Kidney (tissue), 13 donors: ENCODE measurements at regions not wholly inside any gene's neighbourhood (a gene's known extent, or its start where the extent isn't known, plus 50 kb on each side); places are given as distances from the start of the nearest gene placed in this dataset.

Experiments
- DNase-seq, 5 donors: peaks; one replicate each; pipeline ENCODE4 v3.0.0-alpha.2; 2013 to 2020
- FAIRE-seq: peaks from 2 replicates; lab custom pipeline; 2012; peaks lifted over from hg19 to GRCh38; lab: Jason Lieb, UNC
- H3K27ac ChIP-seq, 2 donors: one replicate each; pipeline ENCODE4 v1.7.0; 2013; ENCODE audit warnings: low read depth in 2 of 2, low read length in 2 of 2, inconsistent platforms in 1 of 2
- H3K27me3 ChIP-seq: one replicate; pipeline ENCODE4 v1.7.1; 2013; ENCODE audit warnings: low read length, inconsistent platforms; ENCODE audit not compliant: control insufficient read depth, insufficient read depth
- H3K36me3 ChIP-seq, 3 donors: one replicate each; pipeline versions ENCODE4 v1.7.0 to v1.7.1; 2013; ENCODE audit warnings: low read length in 3 of 3, control low read depth in 1 of 3, inconsistent platforms in 1 of 3; ENCODE audit not compliant: insufficient read depth in 3 of 3, control insufficient read depth in 2 of 3
- H3K4me1 ChIP-seq, 3 donors: one replicate each; pipeline versions ENCODE4 v1.7.0 to v1.7.1; 2013; ENCODE audit warnings: low read length in 3 of 3, inconsistent platforms in 1 of 3, low read depth in 1 of 3; ENCODE audit not compliant: control insufficient read depth in 2 of 3, insufficient read depth in 2 of 3
- H3K4me3 ChIP-seq, 3 donors: one replicate each; pipeline versions ENCODE4 v1.7.0 to v1.8.1; 2013; ENCODE audit warnings: low read length in 3 of 3, control low read depth in 1 of 3, inconsistent platforms in 1 of 3
- H3K9ac ChIP-seq, 3 donors: one replicate each; pipeline versions ENCODE4 v1.7.0 to v1.7.1; 2013; ENCODE audit warnings: low read length in 3 of 3, control low read depth in 1 of 3, inconsistent platforms in 1 of 3
- H3K9me3 ChIP-seq, 3 donors: one replicate each; pipeline versions ENCODE4 v1.7.0 to v1.7.1; 2013; ENCODE audit warnings: low read length in 3 of 3, control low read depth in 1 of 3, inconsistent platforms in 1 of 3; ENCODE audit not compliant: control insufficient read depth in 2 of 3, insufficient read depth in 1 of 3
- CTCF ChIP-seq: IDR thresholded peaks from 3 replicates; pipeline ENCODE4 v1.5.1; 2012; ENCODE audit warnings: mild to moderate bottlenecking, moderate library complexity, borderline replicate concordance; ENCODE audit not compliant: insufficient read depth; ENCODE audit errors: extremely low read depth
- intact Hi-C: fragments of 100-400 bp; cut with DNase I; formaldehyde crosslinking; loops from one replicate; pipeline ENCODE4 v1.11.1; 2022
- donor health status: control.
- donor health status: control.
- donor health status: control.
- donor health status: control.
- donor health status: control.
- donor health status: DM: yes; HTN: yes; CAD: no.
- donor health status: Normal renal cell carcinoma (clear cell type).

GRCh38 chr4:175394208-175394607, 417.9 kb downstream of the GPM6A start:
- peaks cover 0 to 3% (median 0%) of the 10 kb centered on the region in 3 donors for H3K9me3 ChIP-seq
- no peak overlapping the region for H3K27ac ChIP-seq
- H3K9ac ChIP-seq: no peak overlapping the region
- TF ChIP-seq CTCF: no peak
- DNase-seq (no peak), FAIRE-seq (no peak)
- intact Hi-C loops: no loop called here
- H3K4me1 ChIP-seq: no peaks in the 10 kb centered on the region
- H3K27me3 ChIP-seq: no peaks in the 10 kb centered on the region
- no peaks in the 10 kb centered on the region for H3K36me3 ChIP-seq
- no peak overlapping the region for H3K4me3 ChIP-seq

DNA sequence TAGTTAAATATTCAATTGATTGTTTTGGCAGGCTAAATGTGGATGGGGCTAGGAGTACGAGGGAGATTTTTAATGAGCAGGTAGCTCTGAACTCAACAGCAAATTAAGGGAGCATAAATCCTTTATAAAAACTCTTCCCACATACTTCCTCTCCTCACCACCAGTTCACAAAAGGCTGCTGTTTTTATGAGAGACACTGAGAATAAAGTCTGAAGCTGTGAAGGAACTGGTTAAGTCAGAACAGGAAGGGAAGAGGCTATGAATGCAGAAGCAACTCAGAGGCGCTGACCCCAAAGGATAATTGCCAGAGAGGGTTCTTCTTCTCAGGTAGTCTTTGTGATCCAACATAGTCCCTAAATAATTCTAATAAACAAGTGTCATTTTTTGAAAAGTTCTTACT, 406.1 kb downstream of the GPM6A start:
- intact Hi-C loops: no loop called here
- FAIRE-seq: no peak
- Histone ChIP-seq H3K4me1 (no peaks in the 10 kb centered on the region), H3K9me3 (no peaks in the 10 kb centered on the region), H3K4me3 (no peak overlapping the region), H3K27me3 (no peaks in the 10 kb centered on the region), H3K27ac (no peak overlapping the region), H3K9ac (no peak overlapping the region), H3K36me3 (no peaks in the 10 kb centered on the region)
- DNase-seq: no peak
- TF ChIP-seq CTCF: no peak

- no peak overlapping the region for H3K27ac ChIP-seq
- intact Hi-C loops: no loop called here
- no peaks in the 10 kb centered on the region for H3K27me3 ChIP-seq
- H3K36me3 ChIP-seq: no peaks in the 10 kb centered on the region
- DNase-seq (no peak), FAIRE-seq (no peak)
- no peaks in the 10 kb centered on the region for H3K4me1 ChIP-seq
- TF ChIP-seq CTCF: no peak
- no peak overlapping the region for H3K4me3 ChIP-seq
- H3K9ac ChIP-seq: no peak overlapping the region
- H3K9me3 ChIP-seq: no peaks in the 10 kb centered on the region
Measured at GRCh38 chr4:175407926-175408325, 404.1 kb downstream of the GPM6A start.

- FAIRE-seq: no peak
- peaks cover 0 to 4% (median 0%) of the 10 kb centered on the region in 3 donors for H3K9me3 ChIP-seq
- TF ChIP-seq CTCF: no peak
- no peak overlapping the region for H3K27ac ChIP-seq
- intact Hi-C loops: no loop called here
- H3K9ac ChIP-seq: no peak overlapping the region
- DNase-seq: no peak
- H3K4me1 ChIP-seq: no peaks in the 10 kb centered on the region
- no peaks in the 10 kb centered on the region for H3K27me3 ChIP-seq
- no peaks in the 10 kb centered on the region for H3K36me3 ChIP-seq
- no peak overlapping the region for H3K4me3 ChIP-seq
Measured at GRCh38 chr4:175411251-175411650, 400.8 kb downstream of the GPM6A start.
